Motor neuron (in vitro differentiated cells): ENCODE measurements at regions not wholly inside any gene's neighbourhood (a gene's known extent, or its start where the extent isn't known, plus 50 kb on each side); places are given as distances from the start of the nearest gene placed in this dataset.
"Not testable (repeated sequence)": the region's sequence is repeated elsewhere in the genome, so short reads cannot be mapped to it uniquely, and the experiment has no call there.

Experiments
- ATAC-seq, 8 experiments: fragments of 200-7000 bp; cut with Tn5 transposase; replicated peaks in 6 of 8; 2 replicates each; pipeline ENCODE4 v1.8.0; 2021; ENCODE audit warnings: mild to moderate bottlenecking in 8 of 8, moderate library complexity in 8 of 8
- H3K27ac ChIP-seq, 2 donors: fragments of 250-450 bp; sonication (Bioruptor Pico); 2 replicates each; pipeline ENCODE4 v1.9.0; 2021; ENCODE audit warnings: antibody characterized with exemption in 2 of 2, mild to moderate bottlenecking in 2 of 2, moderate library complexity in 1 of 2
- H3K4me1 ChIP-seq, 2 donors: fragments of 250-450 bp; sonication (Bioruptor Pico); replicated peaks in 1 of 2; 2 replicates each; pipeline ENCODE4 v1.6.1; 2021; ENCODE audit warnings: antibody characterized with exemption in 2 of 2, mild to moderate bottlenecking in 2 of 2, moderate library complexity in 1 of 2
- H3K4me3 ChIP-seq, 5 donors: fragments of 250-450 bp; sonication (Bioruptor Pico); 2 replicates each; pipeline ENCODE4 v1.9.0; 2021; ENCODE audit warnings: antibody characterized with exemption in 5 of 5, mild to moderate bottlenecking in 5 of 5, moderate library complexity in 4 of 5
- WGBS, 10 experiments: fragments of 450-650 bp; shearing (Covaris generic); methylation state at CpG; one replicate each; pipeline ENCODE4 v1.0.0; 2022; 5-methylcytosine and 5-hydroxymethylcytosine counted together
- in situ Hi-C, 9 experiments: fragments of 400-800 bp; cut with MboI; loops; one replicate each; pipeline ENCODE4 v1.15.0; 2021; ENCODE audit warnings: low sequenced_read_pairs in 9 of 9, low pct_unique_long_range_greater_than_20kb in 2 of 9; ENCODE audit not compliant: unreplicated experiment in 9 of 9

DNA sequence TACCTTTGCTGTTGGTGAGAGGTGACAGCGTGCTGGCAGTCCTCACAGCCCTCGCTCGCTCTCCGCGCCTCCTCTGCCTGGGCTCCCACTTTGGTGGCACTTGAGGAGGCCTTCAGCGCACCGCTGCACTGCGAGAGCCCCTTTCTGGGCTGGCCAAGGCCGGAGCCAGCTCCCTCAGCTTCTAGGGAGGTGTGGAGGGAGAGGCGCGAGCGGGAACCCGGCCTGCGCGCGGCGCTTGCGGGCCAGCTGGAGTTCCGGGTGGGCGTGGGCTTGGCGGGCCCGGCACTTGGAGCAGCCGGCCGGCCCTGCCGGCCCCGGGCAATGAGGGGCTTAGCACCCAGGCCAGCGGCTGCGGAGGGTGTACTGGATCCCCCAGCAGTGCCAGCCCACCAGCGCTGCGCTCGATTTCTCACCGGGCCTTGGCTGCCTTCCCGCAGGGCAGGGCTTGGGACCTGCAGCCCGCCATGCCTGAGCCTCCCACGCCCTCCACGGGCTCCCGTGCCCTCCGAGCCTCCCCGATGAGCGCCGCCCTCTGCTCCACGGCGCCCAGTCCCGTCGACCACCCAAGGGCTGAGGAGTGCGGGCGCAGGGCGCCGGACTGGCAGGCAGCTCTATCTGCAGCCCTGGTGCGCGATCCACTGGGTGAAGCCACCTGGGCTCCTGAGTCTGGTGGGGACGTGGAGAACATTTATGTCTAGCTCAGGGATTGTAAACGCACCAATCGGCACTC, 700.3 kb downstream of the CDH18 start:
- ATAC-seq, H3K4me3 ChIP-seq, H3K4me1 ChIP-seq, in situ Hi-C loops, H3K27ac ChIP-seq: not testable (repeated sequence)
- WGBS, 10 experiments = 90 to 100% (median 92%) methylated on average over 2 to 8 of the region's 54 CpGs; no CpG with 5 or more reads in 6 of the 10 experiments

- H3K27ac ChIP-seq, in situ Hi-C loops, H3K4me1 ChIP-seq, H3K4me3 ChIP-seq, ATAC-seq: not testable (repeated sequence)
- 37 to 100% (median 78%) methylated on average over 1 to 6 of the region's 8 CpGs; no CpG with 5 or more reads in 6 of the 10 experiments for WGBS, 10 experiments
These were observed 699.7 kb downstream of the CDH18 start for GRCh38 chr5:19288311-19288710.

GRCh38 chr5:19297934-19298333, 690.1 kb downstream of the CDH18 start:
- in situ Hi-C loops = no loop called here
- Histone ChIP-seq H3K27ac (no peak overlapping the region), H3K4me3 (no peak overlapping the region), H3K4me1 (no peaks in the 10 kb centered on the region)
- ATAC-seq = peak in 2 of 8 experiments; percentile 56 to 57
- WGBS, 10 experiments = 0 to 100% (median 20%) methylated on average over 1 to 2 of the region's 2 CpGs; no CpG with 5 or more reads in 1 of the 10 experiments

GRCh38 chr5:19301271-19301670, 686.7 kb downstream of the CDH18 start:
- 0 to 100% (median 35%) methylated on average over 1 of the region's 1 CpG; no CpG with 5 or more reads in 2 of the 10 experiments for WGBS, 10 experiments
- Histone ChIP-seq H3K4me1 (no peaks in the 10 kb centered on the region), H3K27ac (no peak overlapping the region), H3K4me3 (no peak overlapping the region)
- in situ Hi-C loops = no loop called here
- ATAC-seq = no peak

- H3K27ac ChIP-seq = no peak overlapping the region
- ATAC-seq = peak in 2 of 8 experiments; percentile 29 to 80
- in situ Hi-C loops = no loop called here
- no peak overlapping the region for H3K4me3 ChIP-seq
- WGBS, 10 experiments = 0 to 100% (median 38%) methylated on average over 1 of the region's 1 CpG; no CpG with 5 or more reads in 5 of the 10 experiments
- H3K4me1 ChIP-seq = no peaks in the 10 kb centered on the region
These were observed 673.2 kb downstream of the CDH18 start for GRCh38 chr5:19314840-19315239.

DNA sequence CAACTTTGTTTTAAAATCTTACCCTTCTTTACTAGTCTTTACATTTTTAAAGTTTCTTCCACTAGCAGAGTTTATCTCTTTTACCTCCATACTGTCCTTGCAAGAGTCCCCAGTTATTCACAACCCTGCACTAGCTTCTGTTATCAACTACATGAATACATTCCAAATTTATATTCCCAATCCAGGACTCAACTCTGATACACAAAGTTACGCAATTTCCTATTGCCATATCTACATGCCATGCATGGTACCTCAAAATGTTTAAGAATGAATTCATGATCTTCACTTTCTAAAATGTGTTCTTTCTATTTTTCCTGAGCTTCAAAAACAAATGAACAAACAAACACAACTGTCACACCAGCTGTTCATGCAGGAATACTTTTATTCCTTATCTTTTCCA, 668.7 kb downstream of the CDH18 start:
- H3K4me1 ChIP-seq = peaks cover 0 to 7% of the 10 kb centered on the region in 2 donors
- no peak overlapping the region for H3K4me3 ChIP-seq
- in situ Hi-C loops = no loop called here
- H3K27ac ChIP-seq = no peak overlapping the region
- 0 to 100% (median 93%) methylated on average over 1 of the region's 1 CpG for WGBS, 10 experiments
- ATAC-seq = no peak

DNA sequence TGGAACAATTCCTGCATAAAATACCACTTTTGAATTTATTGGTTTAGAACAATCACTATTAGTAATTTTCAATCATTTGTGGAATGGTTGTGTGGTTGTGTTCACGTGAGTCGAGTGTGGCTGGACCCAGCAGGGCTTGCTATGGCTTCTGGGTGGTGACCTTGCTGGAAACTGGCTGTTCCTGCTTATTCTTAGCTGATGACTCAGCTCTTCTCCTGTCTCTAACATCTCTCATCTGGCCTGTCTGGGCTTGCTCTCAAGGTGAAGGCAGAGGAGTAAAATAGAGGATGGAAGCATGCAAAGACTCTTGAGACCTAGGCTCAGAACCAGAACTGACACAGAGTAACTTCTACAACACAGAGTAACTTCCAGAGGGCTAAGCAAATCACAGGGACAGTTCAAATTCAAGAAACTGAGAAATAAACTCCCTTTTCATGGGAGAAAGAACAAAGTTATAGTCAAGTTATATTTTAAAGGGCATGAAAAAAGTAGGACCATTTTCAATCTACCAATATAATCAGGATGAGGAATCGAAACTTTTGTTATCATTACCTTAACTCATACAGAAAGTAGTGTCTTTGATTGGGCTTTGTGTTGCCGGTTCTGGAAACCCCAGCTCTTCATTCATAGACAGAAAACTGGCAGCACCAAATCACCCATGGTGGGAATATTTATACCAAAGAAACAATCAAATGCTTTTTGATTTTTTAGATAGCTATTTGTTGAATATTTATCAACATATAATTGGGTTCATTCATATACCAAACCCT, 665.1 kb downstream of the CDH18 start:
- 0 to 100% (median 87%) methylated on average over 1 to 4 of the region's 4 CpGs for WGBS, 10 experiments

DNA sequence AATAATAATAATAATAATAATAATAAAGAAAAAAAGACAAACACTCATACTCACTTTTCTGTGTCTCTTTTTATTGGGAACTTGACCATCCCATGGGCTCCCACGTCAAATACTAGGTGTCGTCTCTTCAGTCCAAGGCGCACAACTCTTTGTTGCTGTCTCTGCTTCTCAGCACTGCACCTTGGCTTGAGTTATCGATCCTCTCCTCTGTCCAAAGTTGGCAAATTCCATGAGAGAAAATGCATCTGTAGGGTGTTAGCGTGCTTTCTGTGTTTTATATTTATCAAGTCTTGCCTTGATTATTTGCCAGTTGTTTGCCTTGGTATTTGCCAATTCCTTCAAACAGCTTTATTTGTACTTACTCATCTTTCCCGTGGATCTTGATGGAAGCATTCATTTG, 653.7 kb downstream of the CDH18 start:
- Histone ChIP-seq H3K27ac (no peak overlapping the region), H3K4me1 (no peaks in the 10 kb centered on the region), H3K4me3 (no peak overlapping the region)
- 0 to 100% (median 66%) methylated on average over 1 to 6 of the region's 6 CpGs for WGBS, 10 experiments
- no peak for ATAC-seq
- in situ Hi-C loops = no loop called here

More for the DNA sequence above, 665.1 kb downstream of the CDH18 start:
- Histone ChIP-seq H3K4me1 (peaks cover 0 to 7% of the 10 kb centered on the region in 2 donors), H3K27ac (no peak overlapping the region), H3K4me3 (no peak overlapping the region)
- peak in 7 of 8 experiments; percentile 86 to 99 (median 94) for ATAC-seq
- in situ Hi-C loops = no loop called here

- 0 to 100% (median 44%) methylated on average over 1 of the region's 1 CpG; no CpG with 5 or more reads in 2 of the 10 experiments for WGBS, 10 experiments
- no peak for ATAC-seq
These were observed 645.1 kb downstream of the CDH18 start for GRCh38 chr5:19342942-19343341.

GRCh38 chr5:19352120-19352519, 635.9 kb downstream of the CDH18 start:
- ATAC-seq = no peak
- Histone ChIP-seq H3K27ac (no peak overlapping the region), H3K4me3 (no peak overlapping the region), H3K4me1 (no peaks in the 10 kb centered on the region)
- in situ Hi-C loops = no loop called here
- WGBS, 10 experiments = 22 to 95% (median 85%) methylated on average over 4 to 7 of the region's 7 CpGs

More at GRCh38 chr5:19342942-19343341, 645.1 kb downstream of the CDH18 start:
- Histone ChIP-seq H3K4me1 (no peaks in the 10 kb centered on the region), H3K4me3 (no peak overlapping the region), H3K27ac (no peak overlapping the region)
- in situ Hi-C loops = no loop called here

- no peak for ATAC-seq
- Histone ChIP-seq H3K27ac (no peak overlapping the region), H3K4me1 (no peaks in the 10 kb centered on the region), H3K4me3 (no peak overlapping the region)
- 0 to 75% (median 39%) methylated on average over 2 to 3 of the region's 3 CpGs; no CpG with 5 or more reads in 2 of the 10 experiments for WGBS, 10 experiments
- in situ Hi-C loops = no loop called here
These were observed 619.0 kb downstream of the CDH18 start for GRCh38 chr5:19369048-19369447.

GRCh38 chr5:19369561-19369960, 618.4 kb downstream of the CDH18 start:
- no peaks in the 10 kb centered on the region for H3K4me1 ChIP-seq
- in situ Hi-C loops = no loop called here
- 0 to 100% (median 80%) methylated on average over 1 to 3 of the region's 4 CpGs; no CpG with 5 or more reads in 3 of the 10 experiments for WGBS, 10 experiments
- no peak overlapping the region for H3K27ac ChIP-seq
- no peak overlapping the region for H3K4me3 ChIP-seq
- no peak for ATAC-seq

DNA sequence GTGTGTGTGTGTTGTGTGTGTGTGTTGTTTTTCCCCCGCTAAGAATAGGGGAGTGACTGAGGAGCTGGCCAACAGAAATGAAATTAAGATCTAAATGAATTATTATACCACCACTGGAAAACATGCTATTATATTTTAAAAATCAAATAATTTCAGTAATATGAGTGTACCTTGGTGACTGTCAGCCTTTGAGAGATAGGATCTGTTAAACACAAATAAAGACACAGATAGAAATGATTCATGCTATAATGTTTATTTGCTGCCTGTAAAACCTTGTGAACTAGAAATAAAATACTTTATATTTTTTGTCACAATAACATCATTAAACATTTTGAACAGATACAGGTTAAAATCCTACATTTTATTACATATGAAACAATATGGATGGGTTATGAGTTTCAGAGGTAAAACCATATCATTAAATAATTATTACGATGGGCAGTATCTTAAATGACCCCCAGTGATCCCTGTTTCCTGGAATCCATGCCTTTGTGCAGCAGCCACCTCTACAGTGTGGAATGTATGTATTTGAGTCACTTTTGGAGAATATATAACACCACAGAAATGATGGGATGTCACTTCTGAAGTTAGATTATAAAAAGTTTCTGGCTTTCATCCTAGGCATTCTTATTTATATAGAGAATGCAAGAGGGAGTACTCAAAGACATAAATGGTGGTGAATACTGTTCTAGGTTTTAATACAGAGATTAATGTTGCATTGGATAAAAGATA, 617.2 kb downstream of the CDH18 start:
- WGBS, 10 experiments = 0 to 100% (median 59%) methylated on average over 1 to 2 of the region's 2 CpGs; no CpG with 5 or more reads in 2 of the 10 experiments
- Histone ChIP-seq H3K4me3 (no peak overlapping the region), H3K27ac (no peak overlapping the region), H3K4me1 (no peaks in the 10 kb centered on the region)
- ATAC-seq = no peak
- in situ Hi-C loops = no loop called here
